ENCODE measurements at regions not wholly inside any gene's neighbourhood (a gene's known extent, or its start where the extent isn't known, plus 50 kb on each side); places are given as distances from the start of the nearest gene placed in this dataset.

- DNase-seq (ENCODE audit: low read depth, low spot score): no peak
Measured at GRCh38 chr5:40356248-40356647, 323.5 kb upstream of the PTGER4 start.

GRCh38 chr5:40355846-40356245 is 323.9 kb upstream of the PTGER4 start:
- no peak for DNase-seq (ENCODE audit: low read depth, low spot score)
- TF ChIP-seq CTCF (IDR thresholded peaks at IDR 0.05; ENCODE audit: low read depth, low read length): no peak
- H3K27me3 ChIP-seq (ENCODE audit: control insufficient read depth, insufficient read depth, low read length): no peaks in the 10 kb centered on the region
- no peak overlapping the region for H3K27ac ChIP-seq (ENCODE audit: low read depth, low read length)
- ChIA-PET CTCF (no interaction called here), POLR2A (no interaction called here)
- no peak overlapping the region for H3K4me3 ChIP-seq (ENCODE audit: low read depth, low read length)
- H3K9me3 ChIP-seq (ENCODE audit: control insufficient read depth, insufficient read depth, low read length): peaks cover 3% of the 10 kb centered on the region; the same call in 1 of the 2 replicates

More at GRCh38 chr5:40356248-40356647, 323.5 kb upstream of the PTGER4 start:
- CTCF ChIA-PET: no interaction called here
- H3K9me3 ChIP-seq (ENCODE audit: control insufficient read depth, insufficient read depth, low read length): peaks cover 3% of the 10 kb centered on the region; the same call in 1 of the 2 replicates
- no peak for TF ChIP-seq CTCF (IDR thresholded peaks at IDR 0.05; ENCODE audit: low read depth, low read length)
- POLR2A ChIA-PET: no interaction called here
- H3K27me3 ChIP-seq (ENCODE audit: control insufficient read depth, insufficient read depth, low read length): no peaks in the 10 kb centered on the region
- H3K27ac ChIP-seq (ENCODE audit: low read depth, low read length): no peak overlapping the region
- no peak overlapping the region for H3K4me3 ChIP-seq (ENCODE audit: low read depth, low read length)

GRCh38 chr5:40355181-40355580 is 324.5 kb upstream of the PTGER4 start:
- no peak for DNase-seq (ENCODE audit: low read depth, low spot score)
- H3K4me3 ChIP-seq (ENCODE audit: low read depth, low read length): no peak overlapping the region
- ChIA-PET POLR2A (no interaction called here), CTCF (no interaction called here)
- H3K9me3 ChIP-seq (ENCODE audit: control insufficient read depth, insufficient read depth, low read length): peaks cover 3% of the 10 kb centered on the region; the same call in 1 of the 2 replicates
- no peaks in the 10 kb centered on the region for H3K27me3 ChIP-seq (ENCODE audit: control insufficient read depth, insufficient read depth, low read length)
- no peak for TF ChIP-seq CTCF (IDR thresholded peaks at IDR 0.05; ENCODE audit: low read depth, low read length)
- no peak overlapping the region for H3K27ac ChIP-seq (ENCODE audit: low read depth, low read length)

- no peak for TF ChIP-seq CTCF (IDR thresholded peaks at IDR 0.05; ENCODE audit: low read depth, low read length)
- no peak for DNase-seq (ENCODE audit: low read depth, low spot score)
- POLR2A ChIA-PET: no interaction called here
- H3K27me3 ChIP-seq (ENCODE audit: control insufficient read depth, insufficient read depth, low read length): no peaks in the 10 kb centered on the region
- H3K4me3 ChIP-seq (ENCODE audit: low read depth, low read length): no peak overlapping the region
- no peak overlapping the region for H3K27ac ChIP-seq (ENCODE audit: low read depth, low read length)
- CTCF ChIA-PET: no interaction called here
- H3K9me3 ChIP-seq (ENCODE audit: control insufficient read depth, insufficient read depth, low read length): peaks cover 3% of the 10 kb centered on the region; the same call in 1 of the 2 replicates
Measured at GRCh38 chr5:40354171-40354570, 325.5 kb upstream of the PTGER4 start.

GRCh38 chr5:40353442-40353841 is 326.3 kb upstream of the PTGER4 start:
- Histone ChIP-seq H3K27ac (ENCODE audit: low read depth, low read length) (no peak overlapping the region), H3K4me3 (ENCODE audit: low read depth, low read length) (no peak overlapping the region), H3K9me3 (ENCODE audit: control insufficient read depth, insufficient read depth, low read length) (peaks cover 3% of the 10 kb centered on the region; the same call in 1 of the 2 replicates), H3K27me3 (ENCODE audit: control insufficient read depth, insufficient read depth, low read length) (no peaks in the 10 kb centered on the region)
- CTCF ChIA-PET: no interaction called here
- no peak for DNase-seq (ENCODE audit: low read depth, low spot score)
- POLR2A ChIA-PET: no interaction called here
- no peak for TF ChIP-seq CTCF (IDR thresholded peaks at IDR 0.05; ENCODE audit: low read depth, low read length)

Data from AG04450 (cell line).